ENCODE measurements at regions not wholly inside any gene's neighbourhood (a gene's known extent, or its start where the extent isn't known, plus 50 kb on each side); places are given as distances from the start of the nearest gene placed in this dataset.

DNA sequence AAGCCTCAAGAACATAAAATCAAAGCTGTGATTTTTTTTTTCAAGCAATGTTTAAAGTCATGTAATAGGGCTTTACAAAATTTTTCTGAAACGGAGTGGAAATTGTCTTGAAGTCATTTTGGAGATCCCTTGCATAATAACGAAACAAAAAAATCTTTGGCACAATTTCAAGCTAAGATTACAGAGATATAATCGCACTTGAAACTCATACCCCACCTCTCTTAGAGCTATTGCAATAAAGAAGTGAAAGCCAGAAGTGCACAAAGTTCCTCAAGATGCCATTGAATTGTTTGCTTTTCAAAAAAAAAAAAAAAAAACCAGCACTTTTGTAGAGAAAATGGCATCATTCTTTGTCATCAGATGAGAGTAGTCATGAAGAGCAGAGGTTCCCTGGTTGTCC is 152.3 kb downstream of the PAX3 start:
- DNase-seq = no peak
- TF ChIP-seq POLR2A (IDR thresholded peaks at IDR 0.05; ENCODE audit: low read length) (no peak), GATA1 (IDR thresholded peaks at IDR 0.05; ENCODE audit: low read depth, low read length) (no peak)

DNA sequence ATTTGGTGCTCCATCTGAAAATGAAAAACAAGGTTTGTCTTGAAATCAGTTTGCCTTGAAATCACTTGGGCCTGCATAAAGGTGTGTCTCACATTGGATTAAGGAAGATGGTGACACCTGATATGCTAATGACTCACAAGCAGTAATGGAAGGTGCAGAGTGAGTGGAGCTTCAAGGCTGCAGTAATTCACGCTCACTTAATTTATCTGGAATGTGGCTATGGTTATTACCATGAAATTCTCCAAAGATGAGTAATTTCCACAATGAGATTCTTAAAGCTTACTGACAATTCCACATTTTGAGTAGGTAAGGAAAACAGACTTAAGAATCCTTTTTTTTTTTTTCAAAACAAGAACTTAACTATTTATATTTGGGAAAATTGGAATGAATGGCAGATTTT is 156.8 kb downstream of the PAX3 start:
- TF ChIP-seq POLR2A (IDR thresholded peaks at IDR 0.05; ENCODE audit: low read length) (no peak), GATA1 (IDR thresholded peaks at IDR 0.05; ENCODE audit: low read depth, low read length) (no peak)
- no peak for DNase-seq

DNA sequence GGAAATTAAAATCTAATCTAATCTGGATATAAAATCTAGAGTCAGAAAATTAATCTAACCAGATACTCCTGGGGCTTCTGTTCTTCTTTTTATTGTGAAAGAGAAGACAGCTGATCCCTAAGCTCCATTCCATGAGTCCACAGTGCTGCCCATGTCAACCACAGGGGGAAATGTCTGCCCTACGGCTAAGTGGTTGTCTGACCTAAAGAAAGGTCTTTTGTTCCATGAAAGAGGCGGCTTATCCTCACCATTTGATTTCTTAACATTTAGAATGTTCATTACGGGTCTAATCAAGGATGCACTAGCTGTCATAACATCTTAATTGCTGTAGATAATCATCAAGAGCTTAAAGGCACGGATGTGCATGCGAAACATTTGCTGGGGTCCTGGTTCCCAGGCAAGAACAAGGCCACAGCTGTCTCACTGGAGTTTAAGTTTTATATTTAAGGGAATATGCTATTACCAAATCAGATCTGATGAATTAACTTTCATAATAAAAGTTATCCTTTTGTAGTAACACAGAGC is 162.6 kb downstream of the PAX3 start:
- no peak for TF ChIP-seq POLR2A (IDR thresholded peaks at IDR 0.05; ENCODE audit: low read length)
- TF ChIP-seq GATA1 (IDR thresholded peaks at IDR 0.05; ENCODE audit: low read depth, low read length) = no peak
- no peak for DNase-seq

DNA sequence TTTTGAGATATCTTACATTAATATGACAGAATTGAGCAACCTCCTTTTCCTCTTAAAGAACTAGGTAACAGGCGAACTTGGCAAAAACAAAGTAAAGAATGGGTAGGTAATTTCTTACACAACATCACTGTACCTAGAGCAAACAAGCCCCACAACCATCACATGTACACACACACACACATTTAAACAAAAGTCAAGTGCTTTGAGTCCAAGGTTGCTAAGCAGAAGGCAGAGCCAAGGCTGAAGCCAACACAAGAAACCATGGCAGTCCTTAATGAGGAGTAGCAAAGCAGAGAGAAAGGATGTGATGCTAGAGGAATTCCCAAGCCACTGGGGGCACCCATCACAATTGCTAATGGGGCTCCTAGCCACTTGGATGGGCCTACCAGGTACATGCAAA is 164.1 kb downstream of the PAX3 start:
- DNase-seq = no peak
- TF ChIP-seq GATA1 (IDR thresholded peaks at IDR 0.05; ENCODE audit: low read depth, low read length) = no peak
- TF ChIP-seq POLR2A (IDR thresholded peaks at IDR 0.05; ENCODE audit: low read length) = no peak

DNA sequence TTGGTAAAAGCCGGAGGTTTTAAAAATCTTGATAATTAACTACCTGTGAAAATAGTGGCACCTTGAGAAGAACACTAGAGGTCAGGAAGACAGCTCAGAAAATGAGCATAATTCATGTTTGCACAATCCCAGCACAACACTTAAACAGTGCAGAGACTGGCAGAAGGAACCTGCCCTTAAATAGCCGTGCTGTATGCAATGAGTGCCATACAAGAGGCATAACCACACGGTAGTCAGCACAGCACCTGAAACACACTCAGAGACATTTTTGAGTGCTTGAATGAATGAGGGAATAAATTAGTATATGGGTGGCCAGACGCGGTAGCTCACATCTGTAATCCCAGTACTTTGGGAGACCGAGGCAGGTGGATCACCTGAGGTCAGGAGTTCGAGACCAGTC is 164.9 kb downstream of the PAX3 start:
- no peak for DNase-seq
- no peak for TF ChIP-seq POLR2A (IDR thresholded peaks at IDR 0.05; ENCODE audit: low read length)
- no peak for TF ChIP-seq GATA1 (IDR thresholded peaks at IDR 0.05; ENCODE audit: low read depth, low read length)

DNA sequence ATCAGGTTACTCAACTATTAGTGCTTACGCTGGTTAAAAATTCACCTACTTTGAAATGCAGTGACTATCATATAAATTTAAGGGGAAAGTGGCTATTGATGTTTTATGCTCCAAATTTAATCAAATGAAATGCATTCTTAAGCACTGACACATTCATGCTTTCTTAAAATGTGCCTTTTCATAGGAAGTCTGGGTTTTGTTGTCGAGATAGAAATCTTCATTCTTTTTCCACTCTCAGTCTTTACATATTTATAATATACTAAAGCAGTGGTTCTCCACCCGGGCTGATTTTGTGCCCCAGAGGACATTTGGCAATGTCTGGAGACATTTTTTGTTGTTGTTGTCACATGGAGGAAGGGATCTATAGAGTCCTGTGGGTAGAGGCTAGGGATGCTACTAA is 167.9 kb downstream of the PAX3 start:
- TF ChIP-seq GATA1 (IDR thresholded peaks at IDR 0.05; ENCODE audit: low read depth, low read length) (no peak), POLR2A (IDR thresholded peaks at IDR 0.05; ENCODE audit: low read length) (no peak)
- no peak for DNase-seq

DNA sequence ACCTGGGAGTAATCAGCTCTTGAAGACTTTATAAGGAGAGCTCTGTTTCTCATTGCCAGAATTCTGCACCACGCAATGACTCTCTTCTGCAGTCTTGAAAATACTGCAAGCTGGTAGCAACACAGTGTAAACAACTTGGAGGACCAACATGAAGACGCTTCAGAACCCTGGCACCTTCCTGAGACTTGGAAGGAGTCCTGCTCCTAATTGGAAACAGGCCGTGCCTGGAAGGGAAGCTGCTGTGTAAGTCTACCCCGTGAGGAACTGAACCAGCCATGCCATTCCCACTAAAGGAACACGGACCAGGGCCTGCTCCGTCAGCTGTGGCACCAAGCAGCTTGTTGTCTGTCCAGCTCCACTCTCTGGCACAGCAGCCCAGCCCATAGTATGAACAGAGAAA is 171.1 kb downstream of the PAX3 start:
- no peak for DNase-seq
- no peak for TF ChIP-seq POLR2A (IDR thresholded peaks at IDR 0.05; ENCODE audit: low read length)
- TF ChIP-seq GATA1 (IDR thresholded peaks at IDR 0.05; ENCODE audit: low read depth, low read length) = no peak

DNA sequence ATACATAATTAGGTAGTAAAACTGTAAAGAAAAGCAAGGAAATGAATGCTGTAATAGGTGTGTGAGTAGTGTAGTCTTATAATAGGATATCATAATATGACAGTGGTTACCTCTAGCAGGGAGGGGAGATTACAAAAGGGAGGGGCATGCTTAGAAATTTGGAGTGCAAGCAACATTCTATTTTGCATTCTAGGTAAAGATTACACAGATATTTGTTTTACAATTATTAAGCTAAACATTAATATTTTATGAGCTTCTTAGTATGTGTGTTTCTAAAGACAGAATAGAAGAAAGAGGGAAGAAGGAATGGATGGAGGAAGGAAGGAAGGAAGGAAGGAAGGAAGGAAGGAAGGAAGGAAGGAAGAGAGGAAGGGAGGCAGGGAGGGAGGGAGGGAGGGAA is 177.9 kb downstream of the PAX3 start:
- TF ChIP-seq POLR2A (IDR thresholded peaks at IDR 0.05; ENCODE audit: low read length) (no peak), GATA1 (IDR thresholded peaks at IDR 0.05; ENCODE audit: low read depth, low read length) (no peak)
- DNase-seq = no peak

DNA sequence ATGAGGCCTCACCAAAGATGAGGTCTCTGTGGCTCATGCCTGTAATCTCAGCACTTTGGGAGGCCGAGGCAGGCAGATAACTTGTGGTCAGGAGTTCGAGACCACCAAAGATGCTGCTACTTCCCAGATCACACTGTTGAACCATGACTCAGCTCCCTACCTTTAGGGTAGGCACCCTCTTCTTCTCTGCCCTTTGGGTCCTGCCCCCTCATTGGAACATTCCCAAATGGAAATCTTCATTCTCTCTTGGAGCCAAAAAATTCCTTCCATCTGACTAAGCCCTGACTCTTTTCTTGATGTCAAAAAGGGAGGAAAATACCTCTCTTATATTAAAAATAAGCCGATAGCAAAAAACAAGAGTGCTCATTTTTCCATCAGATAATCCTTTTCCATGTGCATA is 183.5 kb downstream of the PAX3 start:
- DNase-seq = no peak
- TF ChIP-seq GATA1 (IDR thresholded peaks at IDR 0.05; ENCODE audit: low read depth, low read length) (no peak), POLR2A (IDR thresholded peaks at IDR 0.05; ENCODE audit: low read length) (no peak)

DNA sequence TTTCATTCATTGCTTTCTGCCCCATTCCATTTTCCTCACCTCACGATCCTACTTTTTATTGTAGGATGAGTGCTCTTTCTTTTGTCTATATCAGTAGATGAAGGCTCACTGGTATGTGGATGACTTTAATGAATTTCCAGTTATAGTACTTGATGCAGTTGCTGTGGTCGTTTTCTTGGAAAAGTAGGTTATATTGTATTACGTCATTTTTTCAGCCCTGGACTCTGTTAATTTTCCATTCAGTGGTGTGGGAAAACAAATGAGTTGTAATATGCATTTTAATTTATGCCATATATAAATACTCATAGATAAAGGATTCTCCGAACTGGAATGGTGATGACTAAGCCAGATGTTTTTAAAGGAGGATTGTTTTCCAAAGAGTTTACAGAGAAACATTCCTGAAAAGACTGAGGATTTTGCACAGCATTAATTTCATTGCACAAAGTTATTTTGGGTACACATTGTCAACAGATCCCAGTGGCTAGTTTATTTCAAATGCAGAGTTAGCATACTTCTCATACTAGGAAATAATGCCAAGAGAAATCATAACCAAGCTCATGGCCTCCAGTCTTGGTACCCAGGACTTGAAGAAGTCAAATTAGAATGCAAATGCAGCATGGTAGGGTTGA is 189.7 kb downstream of the PAX3 start:
- TF ChIP-seq GATA1 (IDR thresholded peaks at IDR 0.05; ENCODE audit: low read depth, low read length) (no peak), POLR2A (IDR thresholded peaks at IDR 0.05; ENCODE audit: low read length) (no peak)
- no peak for DNase-seq

DNA sequence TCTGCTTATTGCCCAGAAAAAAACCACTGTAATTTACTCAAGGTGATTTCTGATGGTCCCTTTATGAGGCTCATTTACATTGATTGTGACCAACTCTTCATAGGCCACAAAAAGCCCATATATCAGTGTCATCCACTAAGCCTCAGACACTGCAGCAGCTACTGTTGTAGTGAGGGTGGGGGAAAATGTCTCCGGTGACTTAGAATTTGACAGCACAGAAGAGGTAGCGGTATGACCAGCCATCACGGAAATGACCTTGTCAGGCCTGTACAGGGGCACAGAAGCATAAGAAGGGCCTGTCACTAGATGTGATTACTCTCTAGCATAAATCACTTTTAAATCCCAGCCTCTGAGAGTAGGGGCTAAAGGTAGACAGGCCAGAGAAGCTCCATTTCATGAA is 190.3 kb downstream of the PAX3 start:
- no peak for TF ChIP-seq GATA1 (IDR thresholded peaks at IDR 0.05; ENCODE audit: low read depth, low read length)
- no peak for TF ChIP-seq POLR2A (IDR thresholded peaks at IDR 0.05; ENCODE audit: low read length)
- DNase-seq = no peak

DNA sequence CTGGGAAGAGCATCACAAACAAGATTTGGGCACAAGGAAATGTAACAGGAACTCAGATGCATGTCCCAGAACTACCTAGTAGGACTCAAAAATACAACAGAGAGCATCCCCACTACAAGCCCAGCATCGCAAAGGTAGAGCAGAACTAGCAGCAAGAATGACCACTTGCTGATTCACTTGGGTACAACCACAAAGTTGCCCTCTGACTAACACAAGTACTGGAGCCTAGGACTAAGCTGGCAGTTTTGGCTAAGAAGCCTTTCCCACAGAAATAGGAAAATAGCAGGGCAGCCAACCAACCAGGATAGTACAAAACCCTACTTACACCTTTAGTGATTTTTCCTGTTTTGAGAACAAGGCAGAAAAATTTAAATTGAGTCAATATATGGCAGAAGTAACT is 193.8 kb downstream of the PAX3 start:
- no peak for TF ChIP-seq POLR2A (IDR thresholded peaks at IDR 0.05; ENCODE audit: low read length)
- TF ChIP-seq GATA1 (IDR thresholded peaks at IDR 0.05; ENCODE audit: low read depth, low read length) = no peak
- no peak for DNase-seq

DNA sequence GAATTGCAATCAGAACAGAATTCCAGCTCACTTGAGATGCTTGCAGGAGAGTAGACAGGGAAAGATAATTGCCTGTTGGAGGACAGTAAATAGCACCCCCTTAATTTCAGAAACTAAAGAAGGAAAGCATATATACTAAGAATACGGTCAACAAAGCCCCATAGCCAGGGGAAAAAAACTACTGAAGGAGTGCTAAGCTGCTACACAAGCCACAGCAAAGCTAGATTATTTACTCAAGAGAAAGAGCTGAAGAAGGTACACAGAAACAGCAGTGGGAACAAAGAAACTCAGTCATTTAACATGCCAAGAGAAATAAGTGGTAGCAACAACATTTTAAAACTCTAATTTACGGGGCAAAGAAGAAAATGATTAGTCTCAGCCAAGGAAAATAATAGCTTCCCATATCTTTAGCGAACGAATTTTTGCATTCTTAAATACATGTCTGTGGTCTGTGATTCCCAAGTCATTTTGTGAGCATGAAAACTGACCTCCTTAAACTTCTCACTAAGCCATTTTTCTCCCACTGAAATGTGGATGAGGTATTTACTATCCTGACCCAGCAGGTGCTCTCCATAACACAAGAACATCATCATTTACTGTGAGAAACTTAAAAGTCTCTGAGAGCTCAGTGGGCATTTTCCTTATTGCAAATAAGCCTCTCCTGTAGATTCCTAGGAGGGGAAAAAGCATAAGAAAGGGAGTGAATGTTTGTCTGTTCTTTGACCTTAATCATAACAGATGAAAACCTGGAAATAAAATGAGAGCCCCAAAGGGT is 196.0 kb downstream of the PAX3 start:
- TF ChIP-seq POLR2A (IDR thresholded peaks at IDR 0.05; ENCODE audit: low read length) (no peak), GATA1 (IDR thresholded peaks at IDR 0.05; ENCODE audit: low read depth, low read length) (no peak)
- no peak for DNase-seq

DNA sequence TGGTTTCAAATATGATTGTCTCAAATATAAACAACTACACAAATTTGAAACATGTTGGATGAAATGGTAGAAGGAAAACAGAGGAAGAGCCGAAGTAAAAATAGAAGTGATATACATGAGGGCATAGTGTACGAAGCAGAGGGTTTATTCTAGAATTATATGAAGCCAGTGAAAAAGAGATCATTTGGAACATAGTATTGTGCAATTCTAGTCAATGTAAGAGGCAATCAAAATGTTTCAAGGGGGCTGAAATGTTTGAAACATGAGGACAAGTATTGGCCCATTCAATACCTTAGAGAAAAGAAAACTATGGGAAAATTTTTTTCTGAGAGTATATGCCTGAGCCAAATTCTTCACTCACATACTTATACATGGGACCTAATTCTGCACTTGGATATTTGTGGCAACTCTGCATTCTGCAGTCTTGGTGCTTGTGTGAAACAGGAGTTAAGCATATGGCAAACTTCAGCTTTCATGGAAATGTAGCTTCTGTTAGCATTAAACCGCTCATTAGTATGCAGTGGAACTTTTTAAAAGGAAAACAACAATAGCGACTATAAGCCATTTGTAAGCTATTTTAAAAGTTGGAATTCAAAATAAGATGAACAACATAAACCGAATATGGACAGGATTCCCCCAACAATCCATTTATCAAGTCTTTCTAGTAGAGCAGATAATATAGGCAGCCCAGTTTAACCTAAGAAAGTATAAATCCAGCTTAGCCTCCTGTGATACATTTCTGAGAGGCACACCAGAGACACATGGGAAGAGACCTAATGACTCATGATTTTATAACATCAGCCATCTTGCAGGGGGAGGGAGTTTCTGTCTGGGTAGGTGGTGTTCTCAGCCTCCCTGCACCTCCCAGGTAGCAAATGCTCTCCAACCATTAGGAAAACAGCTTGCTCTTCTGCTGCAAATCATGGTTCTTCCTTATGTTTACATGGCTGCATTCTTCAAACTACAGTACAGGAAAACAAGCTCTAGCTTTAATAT is 197.8 kb downstream of the PAX3 start:
- no peak for DNase-seq
- TF ChIP-seq POLR2A (IDR thresholded peaks at IDR 0.05; ENCODE audit: low read length) (no peak), GATA1 (IDR thresholded peaks at IDR 0.05; ENCODE audit: low read depth, low read length) (no peak)

Data from erythroblast (primary cell).